ENCODE measurements at regions not wholly inside any gene's neighbourhood (a gene's known extent, or its start where the extent isn't known, plus 50 kb on each side); places are given as distances from the start of the nearest gene placed in this dataset.
"Not testable (repeated sequence)": the region's sequence is repeated elsewhere in the genome, so short reads cannot be mapped to it uniquely, and the experiment has no call there.

DNA sequence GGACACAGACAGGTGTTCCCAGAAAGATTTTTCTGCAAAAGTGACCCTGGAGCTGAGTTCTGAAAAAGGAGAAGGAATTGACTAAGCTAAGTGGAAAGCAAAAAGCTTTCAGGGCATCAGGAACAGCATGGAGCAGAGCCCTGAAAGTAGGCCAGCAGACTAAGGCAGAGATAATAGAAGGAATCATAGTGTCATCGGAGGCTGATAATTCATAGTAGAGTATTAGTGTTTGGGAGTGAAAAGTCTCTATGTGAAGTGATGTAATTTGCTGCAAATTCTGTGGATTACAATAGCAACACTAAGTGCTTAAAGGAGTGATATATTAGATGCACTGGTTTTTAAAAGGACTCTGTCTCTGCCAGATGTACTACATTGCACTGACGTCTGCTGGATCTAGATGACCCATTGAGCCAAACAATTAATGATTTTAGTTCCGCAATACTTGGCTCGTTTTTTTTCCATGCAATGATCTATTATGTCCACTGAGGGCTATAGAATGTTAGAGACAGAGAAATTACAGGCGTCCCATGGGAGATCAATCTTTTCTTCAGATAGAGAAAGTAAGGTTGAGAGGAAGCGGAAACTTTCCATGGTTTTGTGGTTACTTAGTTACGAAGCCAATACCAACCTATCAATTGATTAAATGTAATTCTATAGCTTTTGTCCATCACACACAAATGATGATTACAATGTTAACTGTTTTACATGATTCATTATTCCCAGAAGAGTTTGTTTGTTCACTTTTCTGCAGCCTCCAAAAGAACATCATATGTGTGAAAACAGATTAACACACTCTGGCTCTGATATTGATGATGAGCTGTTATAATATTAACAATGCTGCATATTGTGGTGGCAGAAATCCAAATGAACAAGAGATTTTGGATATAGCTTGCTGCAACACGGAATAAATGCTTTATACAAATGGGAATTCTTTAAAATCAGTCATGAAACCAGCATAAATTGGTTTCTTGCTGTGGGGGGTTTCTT is 143.7 kb downstream of the MC4R start:
- in situ Hi-C loops (cut with HindIII; ENCODE audit: low pct_ligation_motif_present, low pct_unique_long_range_greater_than_20kb, low sequenced_read_pairs), result no loop called here

DNA sequence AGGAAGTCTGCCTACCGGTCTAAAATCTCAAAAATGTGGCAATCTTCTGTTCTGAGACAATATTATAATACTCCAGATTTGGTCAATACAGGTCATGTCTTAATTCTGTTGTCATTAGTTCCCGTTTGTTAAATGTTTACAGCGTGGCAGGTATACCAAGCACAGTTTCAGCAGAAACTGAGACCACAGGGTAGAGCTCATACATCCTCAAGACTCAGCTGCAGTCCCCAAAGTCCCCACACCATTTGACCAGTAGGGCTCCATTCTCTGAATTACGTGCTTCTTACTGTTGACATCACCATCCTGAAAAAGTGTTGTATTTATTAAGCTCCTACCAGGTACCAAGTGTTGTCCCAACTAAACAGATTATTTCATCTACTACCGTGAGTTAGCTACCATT is 157.1 kb downstream of the MC4R start:
- in situ Hi-C loops (cut with HindIII; ENCODE audit: low pct_ligation_motif_present, low pct_unique_long_range_greater_than_20kb, low sequenced_read_pairs), result no loop called here

More for the DNA sequence above, 143.7 kb downstream of the MC4R start:
- no peak for DNase-seq

DNA sequence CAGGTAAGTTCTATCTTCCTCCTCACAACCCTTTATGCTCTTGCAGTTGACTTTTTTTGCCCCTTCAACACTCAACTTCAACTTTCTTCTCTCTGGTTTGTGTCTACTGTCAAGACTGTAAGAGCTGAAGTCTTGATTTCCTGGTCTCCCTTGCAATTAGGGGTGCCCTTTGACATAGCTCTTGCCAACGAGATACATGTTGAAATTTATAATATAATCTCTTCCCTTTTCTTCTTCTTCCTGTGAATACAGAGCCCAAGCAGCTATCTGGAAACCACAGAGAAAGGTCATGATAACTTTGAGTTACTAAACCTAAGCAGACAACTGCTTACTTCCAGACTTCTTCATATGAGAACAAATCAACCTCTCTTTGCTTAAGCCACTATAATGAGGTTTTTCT is 163.5 kb downstream of the MC4R start:
- in situ Hi-C loops (cut with HindIII; ENCODE audit: low pct_ligation_motif_present, low pct_unique_long_range_greater_than_20kb, low sequenced_read_pairs), result no loop called here
- no peak for DNase-seq

More for the DNA sequence above, 157.1 kb downstream of the MC4R start:
- no peak for DNase-seq

DNA sequence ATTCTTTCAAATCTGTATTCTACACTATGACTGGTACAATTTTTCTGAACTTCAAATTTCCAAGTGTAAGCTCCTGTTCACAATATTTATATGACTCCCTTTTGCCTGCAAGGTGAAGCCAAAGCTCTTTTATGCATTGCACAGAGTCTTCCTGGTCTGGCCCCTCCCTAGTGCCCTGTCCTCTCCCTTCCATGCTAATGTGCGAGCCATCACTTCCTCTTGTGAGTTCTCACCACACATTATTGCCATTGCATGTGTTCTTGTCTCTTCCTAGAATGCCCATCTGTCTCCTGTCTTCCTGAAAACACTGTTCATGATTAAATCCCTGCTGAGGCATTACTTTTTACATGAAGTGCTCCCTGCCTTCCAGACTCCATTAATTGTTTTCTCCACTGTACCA is 169.9 kb downstream of the MC4R start:
- in situ Hi-C loops (cut with HindIII; ENCODE audit: low pct_ligation_motif_present, low pct_unique_long_range_greater_than_20kb, low sequenced_read_pairs), result no loop called here
- no peak for DNase-seq

DNA sequence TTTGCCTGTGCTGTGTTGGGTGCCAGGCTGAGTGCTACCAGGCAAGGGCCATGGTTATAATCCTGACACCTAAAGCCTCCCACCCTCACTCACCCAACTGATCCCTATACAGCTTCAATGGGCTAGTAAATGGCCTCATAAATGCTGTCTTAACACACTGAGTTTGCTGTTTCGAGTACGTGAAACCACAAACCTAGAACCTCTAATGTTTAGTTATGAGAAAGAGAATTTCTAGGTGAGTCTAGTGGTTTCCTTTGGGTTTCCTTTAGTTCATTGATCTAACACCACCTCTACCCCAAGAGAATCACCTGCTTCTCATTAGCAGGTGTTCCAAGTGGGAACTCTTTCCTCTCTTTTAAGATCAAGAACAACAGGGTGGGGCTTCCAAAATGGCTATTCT is 172.0 kb downstream of the MC4R start:
- no peak for DNase-seq
- in situ Hi-C loops (cut with HindIII; ENCODE audit: low pct_ligation_motif_present, low pct_unique_long_range_greater_than_20kb, low sequenced_read_pairs), result no loop called here

DNA sequence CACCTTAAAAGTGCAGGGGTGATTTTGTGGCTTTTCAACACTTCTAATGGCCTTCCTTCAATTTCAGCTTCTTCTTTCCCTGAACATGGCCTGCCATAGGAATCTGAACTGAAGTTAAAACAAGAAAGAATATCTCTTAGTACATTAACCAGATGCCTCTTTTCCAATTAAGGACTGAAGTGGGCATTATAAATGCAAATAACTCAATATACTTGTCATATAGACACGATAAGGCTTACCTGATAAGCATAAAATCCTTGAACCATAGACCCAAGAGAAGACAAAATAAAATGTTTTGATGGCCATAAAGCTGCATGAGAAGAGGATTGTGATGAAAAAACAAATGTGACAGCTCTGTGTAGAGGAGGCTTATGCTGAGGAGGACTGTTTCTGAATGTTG is 173.1 kb downstream of the MC4R start:
- DNase-seq, result no peak
- in situ Hi-C loops (cut with HindIII; ENCODE audit: low pct_ligation_motif_present, low pct_unique_long_range_greater_than_20kb, low sequenced_read_pairs), result no loop called here

DNA sequence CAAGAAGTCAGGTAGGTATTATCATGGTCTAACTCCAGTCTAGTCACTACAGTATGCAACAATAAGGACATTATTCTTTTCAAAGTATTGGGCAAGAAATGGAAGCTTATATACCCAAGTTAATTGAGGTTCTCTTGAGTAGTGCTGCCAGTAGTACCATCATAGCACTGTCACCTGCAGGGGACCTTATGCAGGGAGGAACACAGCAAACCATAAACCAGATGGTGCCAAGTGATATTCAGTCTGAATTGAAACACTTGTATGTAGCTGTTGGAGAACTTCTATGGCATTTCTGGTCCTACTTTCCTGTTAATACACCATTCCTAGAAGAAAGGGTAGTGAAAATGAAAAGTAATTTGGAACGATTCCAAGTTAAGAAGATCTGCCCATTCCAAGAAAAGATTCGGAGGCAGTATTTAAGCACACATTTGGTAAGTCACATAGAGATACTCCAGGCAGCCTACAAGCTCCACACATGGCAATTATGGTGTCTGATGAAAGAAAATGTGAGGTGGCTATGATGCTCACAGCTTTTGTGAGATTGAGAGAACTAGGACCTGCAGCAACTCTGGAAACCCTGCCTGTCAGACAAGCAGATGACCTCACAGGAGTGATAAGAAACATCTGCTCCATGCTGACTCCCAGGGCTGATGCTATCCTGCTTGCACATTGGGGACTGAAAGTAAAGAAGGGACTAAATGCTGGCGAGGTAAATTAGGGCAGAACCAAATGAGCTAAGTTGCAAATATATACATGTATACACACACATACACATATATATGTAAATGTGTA is 174.7 kb downstream of the MC4R start:
- in situ Hi-C loops (cut with HindIII; ENCODE audit: low pct_ligation_motif_present, low pct_unique_long_range_greater_than_20kb, low sequenced_read_pairs), result no loop called here
- DNase-seq, result no peak

DNA sequence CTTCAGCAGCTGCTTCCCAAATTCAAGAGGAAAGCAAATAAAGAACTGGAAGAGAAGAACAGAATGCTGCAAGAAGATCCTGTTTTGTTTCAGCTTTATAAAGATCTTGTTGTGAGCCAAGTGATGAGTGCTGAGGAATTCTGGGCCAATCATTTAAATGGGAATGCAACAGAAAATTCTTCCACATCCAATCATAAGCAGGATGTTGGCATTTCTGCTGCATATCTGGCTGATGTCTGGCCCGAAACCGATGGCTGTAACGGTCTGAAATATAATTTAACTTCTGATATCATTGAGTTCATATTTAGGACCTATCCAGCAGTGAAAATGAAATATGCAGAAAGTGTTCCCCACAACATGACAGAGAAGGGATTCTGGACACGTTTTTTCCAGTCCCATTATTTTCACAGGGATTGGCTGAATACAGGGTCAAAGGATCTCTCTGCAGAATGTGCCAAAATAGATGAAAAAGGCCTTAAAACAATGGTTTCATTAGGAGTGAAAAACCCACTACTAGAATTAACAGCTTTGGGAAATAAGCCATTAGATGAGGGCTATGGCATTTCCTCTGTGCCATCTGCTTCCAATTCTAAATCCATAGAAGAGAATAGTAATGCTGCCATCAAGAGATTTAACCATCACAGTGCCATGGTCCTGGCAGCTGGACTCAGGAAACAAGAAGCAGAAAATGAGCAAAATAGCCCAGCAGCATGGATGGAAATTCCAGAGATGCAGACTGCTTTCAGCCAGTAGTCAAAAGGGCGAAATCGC is 175.6 kb downstream of the MC4R start:
- no peak for DNase-seq
- in situ Hi-C loops (cut with HindIII; ENCODE audit: low pct_ligation_motif_present, low pct_unique_long_range_greater_than_20kb, low sequenced_read_pairs), result no loop called here

DNA sequence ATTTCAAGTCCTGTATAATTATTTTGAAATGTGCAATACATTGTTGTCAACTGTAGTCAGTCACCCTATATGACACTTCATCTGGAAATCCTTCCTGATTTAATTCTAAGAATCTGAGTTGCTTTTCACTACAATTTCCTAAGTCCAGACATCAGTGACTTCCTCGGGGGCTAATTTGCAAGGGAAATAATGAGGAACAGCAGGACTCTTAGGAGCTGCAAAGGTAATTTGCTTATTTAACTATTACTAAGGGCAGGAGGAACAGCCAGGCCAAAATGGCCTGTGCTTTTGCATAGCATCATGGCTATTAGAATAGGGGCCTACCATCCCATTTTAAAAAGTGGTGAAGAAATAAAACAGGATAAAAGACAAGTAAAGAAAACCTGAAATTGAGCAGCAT is 178.8 kb downstream of the MC4R start:
- no peak for DNase-seq
- in situ Hi-C loops (cut with HindIII; ENCODE audit: low pct_ligation_motif_present, low pct_unique_long_range_greater_than_20kb, low sequenced_read_pairs), result no loop called here

DNA sequence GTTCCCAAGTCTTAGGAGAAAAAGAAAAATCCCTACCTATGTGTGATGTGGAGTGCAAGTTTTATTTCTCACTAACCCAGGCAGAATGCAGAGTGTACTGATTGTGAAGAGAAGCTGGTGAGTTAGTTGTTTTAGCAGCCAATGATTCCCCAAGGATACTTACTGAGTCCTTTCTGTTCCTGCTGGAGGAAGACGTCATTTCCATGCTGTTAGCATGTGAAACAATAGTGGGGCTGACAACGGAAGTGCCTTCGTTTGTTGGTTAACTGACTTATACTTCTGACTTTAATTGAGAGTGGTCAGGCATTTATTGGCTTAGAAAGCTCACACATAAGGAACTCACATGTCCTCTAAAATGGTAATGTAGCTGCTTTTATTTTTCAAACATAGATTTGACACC is 180.6 kb downstream of the MC4R start:
- in situ Hi-C loops (cut with HindIII; ENCODE audit: low pct_ligation_motif_present, low pct_unique_long_range_greater_than_20kb, low sequenced_read_pairs), result no loop called here
- no peak for DNase-seq

DNA sequence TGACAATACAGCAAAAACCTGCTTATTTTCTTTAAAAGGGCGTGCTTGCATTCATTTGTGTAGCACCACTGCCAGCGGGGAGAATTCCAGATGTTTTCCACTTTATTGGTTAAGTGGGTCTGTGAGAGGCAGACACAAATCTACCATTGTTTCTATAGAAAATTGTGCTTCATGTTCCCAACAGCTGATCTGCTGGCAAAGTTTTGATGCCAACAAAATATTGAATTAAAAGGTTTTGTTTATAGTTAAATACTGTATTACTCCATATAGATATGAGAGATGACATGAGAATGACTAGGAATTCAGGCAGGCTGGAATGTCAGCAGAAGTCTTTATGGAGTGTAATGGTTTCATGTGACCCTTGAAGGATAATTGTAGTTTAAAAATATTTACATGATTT is 182.7 kb downstream of the MC4R start:
- DNase-seq, result no peak
- in situ Hi-C loops (cut with HindIII; ENCODE audit: low pct_ligation_motif_present, low pct_unique_long_range_greater_than_20kb, low sequenced_read_pairs), result no loop called here

DNA sequence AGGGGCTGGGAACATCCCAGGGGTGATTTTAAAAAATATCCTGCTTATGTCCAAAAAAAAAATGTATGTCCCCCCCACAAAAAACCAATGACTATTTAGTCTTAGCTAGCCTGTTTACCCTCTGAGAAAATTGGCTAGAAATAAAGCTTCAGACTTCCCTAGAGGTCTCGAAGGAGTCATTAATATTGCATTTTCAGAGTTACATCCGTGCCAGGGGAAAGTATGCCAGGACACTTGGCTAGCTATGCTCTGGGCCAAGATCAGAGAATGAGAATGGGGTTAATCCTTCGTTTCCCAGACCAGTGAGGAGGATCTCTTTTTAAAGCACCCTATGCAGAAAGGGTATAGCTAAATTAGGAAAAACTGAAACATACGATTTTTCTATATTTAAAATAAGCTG is 183.6 kb downstream of the MC4R start:
- DNase-seq, result no peak
- in situ Hi-C loops (cut with HindIII; ENCODE audit: low pct_ligation_motif_present, low pct_unique_long_range_greater_than_20kb, low sequenced_read_pairs), result no loop called here

DNA sequence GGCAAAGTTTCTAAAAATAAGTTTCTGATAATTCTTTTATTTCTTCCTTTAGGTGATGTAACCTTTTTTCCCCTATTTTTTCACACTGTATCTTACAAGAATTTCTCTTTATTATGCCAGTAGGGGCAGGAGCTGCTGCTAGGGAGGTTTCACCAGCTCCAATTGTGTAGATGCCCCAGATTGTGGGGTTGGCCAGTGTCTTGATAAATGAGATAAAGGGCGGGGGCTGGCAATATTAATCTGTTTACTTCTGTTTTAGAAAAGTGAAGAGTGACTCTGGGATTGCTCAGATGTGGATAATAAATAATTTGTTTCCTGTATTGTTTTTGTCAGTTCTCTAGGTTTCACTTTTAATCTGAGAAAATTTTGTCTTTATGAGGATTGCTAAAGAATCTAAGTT is 190.4 kb downstream of the MC4R start:
- DNase-seq, result no peak
- in situ Hi-C loops (cut with HindIII; ENCODE audit: low pct_ligation_motif_present, low pct_unique_long_range_greater_than_20kb, low sequenced_read_pairs), result no loop called here

DNA sequence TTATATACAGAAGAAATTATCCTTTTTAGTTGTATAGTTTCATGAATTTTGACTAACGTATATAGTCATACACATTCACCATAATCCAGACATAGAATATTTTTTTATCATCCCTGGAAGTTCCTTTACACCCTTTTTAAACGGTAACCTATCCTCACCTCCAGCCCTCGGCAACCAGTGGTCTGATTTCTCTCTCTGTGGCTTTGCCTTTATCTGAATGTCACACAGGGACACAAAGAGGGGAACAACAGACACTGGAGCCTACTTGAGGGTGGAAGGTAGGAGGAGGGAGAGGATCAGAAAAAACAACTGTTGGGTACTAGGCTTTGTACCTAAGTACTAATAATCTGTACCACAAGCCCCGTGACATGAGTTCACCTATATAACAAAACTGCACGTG is 191.9 kb downstream of the MC4R start:
- in situ Hi-C loops (cut with HindIII; ENCODE audit: low pct_ligation_motif_present, low pct_unique_long_range_greater_than_20kb, low sequenced_read_pairs), result no loop called here
- DNase-seq, result no peak

DNA sequence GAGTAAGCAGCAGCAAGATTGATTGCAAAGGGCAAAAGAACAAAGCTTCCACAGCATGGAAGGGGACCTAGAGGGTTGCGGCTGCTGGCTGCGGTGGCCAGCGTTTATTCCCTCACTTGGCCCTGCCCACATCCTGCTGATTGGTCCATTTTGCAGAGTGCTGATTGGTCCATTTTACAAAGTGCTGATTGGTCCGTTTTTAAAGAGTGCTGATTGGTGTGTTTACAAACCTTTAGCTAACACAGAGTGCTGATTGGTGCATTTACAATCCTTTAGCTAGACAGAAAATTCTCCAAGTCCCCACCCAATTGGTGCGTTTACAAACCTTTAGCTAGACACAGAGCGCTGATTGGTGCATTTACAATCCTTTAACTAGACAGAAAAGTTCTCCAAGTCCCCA is 194.4 kb downstream of the MC4R start:
- in situ Hi-C loops (cut with HindIII; ENCODE audit: low pct_ligation_motif_present, low pct_unique_long_range_greater_than_20kb, low sequenced_read_pairs), result not testable (repeated sequence)

DNA sequence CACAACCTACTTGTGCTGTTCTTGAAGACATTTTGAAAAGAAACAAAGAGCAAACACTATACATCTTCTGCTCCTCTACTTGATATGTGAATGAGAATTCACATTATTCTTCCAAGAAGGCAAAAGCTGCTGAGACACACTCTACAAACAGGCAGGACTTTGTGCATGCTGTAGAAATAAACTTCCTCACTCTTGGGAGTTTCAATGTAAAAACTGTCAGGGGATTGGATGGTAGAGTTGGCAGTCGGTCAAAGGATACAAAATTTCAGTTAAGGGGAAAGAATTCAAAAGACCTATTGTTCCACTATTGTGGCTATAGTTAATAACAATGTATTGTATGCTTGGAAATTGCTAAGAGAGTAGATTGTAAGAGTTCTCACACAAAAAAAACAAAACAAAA is 196.3 kb downstream of the MC4R start:
- DNase-seq, result no peak
- in situ Hi-C loops (cut with HindIII; ENCODE audit: low pct_ligation_motif_present, low pct_unique_long_range_greater_than_20kb, low sequenced_read_pairs), result no loop called here

More for the DNA sequence above, 194.4 kb downstream of the MC4R start:
- not testable (repeated sequence) for DNase-seq

DNA sequence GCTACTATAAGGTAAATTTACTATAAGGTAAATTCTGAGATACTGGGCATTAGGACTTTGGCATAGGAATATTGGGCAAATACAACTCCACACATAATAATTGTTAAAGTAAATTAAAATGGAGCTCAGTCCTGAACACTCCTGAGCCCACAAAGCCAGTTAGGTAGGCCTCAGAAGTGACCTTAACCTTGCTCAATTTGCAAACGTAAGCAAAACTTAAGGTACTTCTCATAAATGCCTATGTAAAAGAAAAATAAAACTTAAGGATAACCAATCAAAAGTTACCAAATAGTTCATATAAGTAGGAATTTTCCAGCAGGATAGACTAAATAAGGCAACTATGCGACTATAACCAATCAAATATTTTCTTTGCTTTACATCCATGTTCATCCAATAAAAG is 197.7 kb downstream of the MC4R start:
- in situ Hi-C loops (cut with HindIII; ENCODE audit: low pct_ligation_motif_present, low pct_unique_long_range_greater_than_20kb, low sequenced_read_pairs), result no loop called here
- DNase-seq, result no peak

DNA sequence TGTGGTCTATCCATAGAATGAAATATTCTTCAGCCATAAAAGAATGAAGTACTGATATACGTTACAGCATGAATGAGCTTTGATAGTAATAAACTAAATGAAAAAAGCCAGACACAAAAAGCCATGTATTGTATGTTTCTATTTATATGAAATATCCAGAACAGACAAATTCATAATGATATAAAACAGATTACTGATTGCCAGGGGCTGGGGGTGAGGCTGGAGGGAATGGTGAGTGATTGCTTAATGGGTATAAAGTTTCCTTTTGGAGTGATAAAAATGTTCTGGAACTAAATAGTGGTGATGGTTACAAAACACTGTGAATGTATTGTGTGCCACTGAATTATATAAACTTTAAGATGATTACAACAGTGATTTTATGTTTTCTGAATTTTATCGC is 200.5 kb downstream of the MC4R start:
- in situ Hi-C loops (cut with HindIII; ENCODE audit: low pct_ligation_motif_present, low pct_unique_long_range_greater_than_20kb, low sequenced_read_pairs), result no loop called here
- no peak for DNase-seq

DNA sequence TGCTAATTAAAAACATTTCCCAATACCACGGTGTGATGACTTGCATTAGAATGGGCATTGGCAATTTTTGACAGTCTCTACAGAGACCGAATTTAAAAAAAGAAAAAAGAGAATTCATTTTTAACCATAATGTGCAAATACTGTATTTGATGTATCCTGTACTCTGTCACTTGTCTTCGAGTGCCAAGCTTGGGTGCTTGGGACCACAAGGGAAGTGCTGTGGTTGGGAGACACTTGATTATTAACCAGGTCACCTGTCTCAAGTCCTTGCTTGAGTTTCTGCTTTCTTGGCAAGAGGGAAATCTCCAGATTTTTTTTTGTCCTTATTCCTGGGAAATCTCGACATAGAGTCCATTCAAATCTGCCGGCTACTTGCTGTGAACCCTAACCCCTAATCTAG is 209.0 kb downstream of the MC4R start:
- no peak for DNase-seq
- in situ Hi-C loops (cut with HindIII; ENCODE audit: low pct_ligation_motif_present, low pct_unique_long_range_greater_than_20kb, low sequenced_read_pairs), result no loop called here
